HG03575 (cell line): ENCODE measurements at regions not wholly inside any gene's neighbourhood (a gene's known extent, or its start where the extent isn't known, plus 50 kb on each side); places are given as distances from the start of the nearest gene placed in this dataset.
"Not testable (repeated sequence)": the region's sequence is repeated elsewhere in the genome, so short reads cannot be mapped to it uniquely, and the experiment has no call there.

Experiments used
- ATAC-seq: cut with Tn5 transposase; IDR thresholded peaks from one replicate; pipeline ENCODE4 v1.9.1; 2021; ENCODE audit not compliant: unreplicated experiment, insufficient number of reproducible peaks, low FRiP score; ENCODE audit errors: extremely low read depth

DNA sequence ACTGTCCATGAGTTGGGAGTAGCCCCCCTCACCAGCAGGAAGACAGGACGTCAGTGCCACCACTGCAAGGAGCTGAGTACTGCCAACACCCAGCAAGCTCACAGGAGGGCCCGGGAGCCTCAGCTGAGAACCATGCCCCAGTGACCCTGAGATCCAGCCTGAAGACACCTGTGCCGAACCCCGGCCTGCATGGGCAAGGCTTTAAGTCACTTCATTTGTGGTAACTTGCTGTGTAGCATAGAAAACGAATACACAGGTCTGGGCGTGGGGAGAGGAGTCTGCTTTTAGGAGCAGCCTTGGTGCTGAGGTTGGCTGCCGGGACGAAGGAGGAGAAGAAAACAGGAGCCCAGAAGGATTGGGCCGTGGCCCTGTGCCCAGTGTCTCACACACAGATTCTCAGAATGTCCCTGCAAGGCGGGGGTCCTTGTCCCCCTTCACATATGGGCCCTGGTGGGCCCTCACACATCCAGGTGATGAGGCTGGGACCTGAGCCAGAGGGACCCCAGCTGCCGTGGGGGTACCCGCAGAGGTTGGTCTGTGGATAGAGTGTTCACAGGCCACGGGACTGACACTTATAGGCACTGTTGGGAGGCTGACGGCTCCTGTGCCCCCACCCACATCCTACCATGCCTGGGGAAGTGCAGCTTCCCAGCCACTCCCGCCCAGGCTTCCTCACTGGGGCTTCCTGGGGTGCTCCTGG, 85.3 kb downstream of the PLXNA1 start:
- ATAC-seq: no peak

DNA sequence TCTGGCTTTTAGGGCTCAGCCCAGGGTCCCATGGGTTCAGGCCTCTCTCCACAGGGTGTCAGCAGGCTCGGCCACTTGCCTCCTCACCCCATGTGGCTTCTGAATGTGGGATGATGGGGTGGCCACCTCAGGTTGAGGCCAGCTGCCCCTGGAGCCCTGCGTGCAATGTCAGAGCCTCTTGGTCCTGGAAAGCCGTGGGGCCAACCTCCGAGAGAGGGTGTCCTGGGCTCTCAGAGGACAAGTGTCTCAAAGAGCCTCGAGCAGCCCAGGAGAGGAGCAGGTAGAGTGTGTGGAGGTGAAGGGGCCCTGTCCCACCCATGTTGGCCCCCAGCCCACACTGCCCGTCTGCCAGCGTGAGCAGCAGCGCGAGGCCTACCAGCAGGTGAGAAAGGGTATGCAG, 86.0 kb downstream of the PLXNA1 start:
- no peak for ATAC-seq

GRCh38 chr3:127069814-127070440, 87.0 kb downstream of the PLXNA1 start:
- no peak for ATAC-seq

DNA sequence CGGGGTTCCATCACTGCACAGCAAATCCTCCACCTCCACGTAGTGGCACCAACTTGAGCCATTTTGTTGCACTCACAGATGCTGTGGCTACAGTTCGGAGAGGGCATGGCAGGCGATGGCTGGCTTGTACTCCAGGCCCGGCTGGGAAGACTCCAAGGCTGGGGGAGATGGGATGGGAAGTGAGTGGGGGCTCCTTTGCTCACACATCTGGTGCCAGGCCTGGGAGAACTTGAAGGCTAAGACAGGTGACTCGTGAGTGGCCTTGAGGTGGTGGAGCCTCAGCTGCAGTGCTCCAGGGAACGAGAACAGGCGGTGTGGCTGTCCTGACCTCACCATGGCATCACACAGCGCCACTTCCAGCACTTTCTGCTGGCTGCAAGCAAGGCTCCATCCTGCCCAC, 87.9 kb downstream of the PLXNA1 start:
- no peak for ATAC-seq

DNA sequence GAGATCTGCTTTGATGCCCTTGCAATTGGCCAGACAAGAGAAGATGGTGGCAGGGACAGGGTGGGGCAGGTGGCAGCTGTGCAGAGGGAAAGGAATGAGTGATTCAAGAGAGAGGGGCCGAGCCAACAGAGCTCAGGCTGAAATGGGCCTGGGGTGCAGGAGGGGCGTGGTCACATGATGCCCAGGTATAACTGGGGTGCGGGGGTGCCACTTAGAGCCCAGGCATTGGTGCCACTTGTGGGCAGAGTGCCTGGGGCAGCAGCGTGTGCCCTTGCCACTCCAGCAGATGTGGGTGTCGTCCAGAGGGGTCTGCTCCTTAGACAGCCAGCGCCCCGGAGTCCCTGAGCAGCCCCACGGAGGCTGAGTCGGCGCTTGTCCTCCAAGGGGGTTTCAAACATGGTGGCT, 88.7 kb downstream of the PLXNA1 start:
- no peak for ATAC-seq

- ATAC-seq: no peak
Observed at GRCh38 chr3:127072221-127072771, 89.4 kb downstream of the PLXNA1 start.

- ATAC-seq: no peak
Observed at GRCh38 chr3:127072971-127073783, 90.3 kb downstream of the PLXNA1 start.

GRCh38 chr3:127073941-127074820, 91.3 kb downstream of the PLXNA1 start:
- no peak for ATAC-seq

DNA sequence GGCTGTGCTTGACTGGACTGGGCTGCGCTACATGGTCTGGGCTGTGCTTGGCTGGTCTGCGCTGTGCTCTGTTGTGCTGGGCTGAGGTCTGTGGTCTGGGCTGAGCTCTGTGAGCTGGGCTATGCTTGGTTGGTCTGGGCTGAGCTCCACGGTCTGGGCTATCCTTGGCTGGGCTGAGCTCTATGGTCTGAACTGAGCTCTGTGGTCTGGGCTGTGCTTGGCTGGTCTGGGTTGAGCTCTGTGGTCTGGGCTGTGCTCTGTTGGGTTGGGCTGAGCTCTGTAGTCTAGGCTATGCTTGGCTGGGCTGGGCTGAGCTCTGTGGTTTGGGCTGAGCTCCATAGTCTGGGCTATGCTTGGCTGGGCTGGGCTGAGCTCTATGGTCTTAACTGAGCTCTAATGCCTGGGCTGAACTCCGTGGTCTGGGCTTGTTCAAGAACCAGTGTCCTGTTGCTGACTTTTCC, 92.0 kb downstream of the PLXNA1 start:
- peak; percentile 51 for ATAC-seq

DNA sequence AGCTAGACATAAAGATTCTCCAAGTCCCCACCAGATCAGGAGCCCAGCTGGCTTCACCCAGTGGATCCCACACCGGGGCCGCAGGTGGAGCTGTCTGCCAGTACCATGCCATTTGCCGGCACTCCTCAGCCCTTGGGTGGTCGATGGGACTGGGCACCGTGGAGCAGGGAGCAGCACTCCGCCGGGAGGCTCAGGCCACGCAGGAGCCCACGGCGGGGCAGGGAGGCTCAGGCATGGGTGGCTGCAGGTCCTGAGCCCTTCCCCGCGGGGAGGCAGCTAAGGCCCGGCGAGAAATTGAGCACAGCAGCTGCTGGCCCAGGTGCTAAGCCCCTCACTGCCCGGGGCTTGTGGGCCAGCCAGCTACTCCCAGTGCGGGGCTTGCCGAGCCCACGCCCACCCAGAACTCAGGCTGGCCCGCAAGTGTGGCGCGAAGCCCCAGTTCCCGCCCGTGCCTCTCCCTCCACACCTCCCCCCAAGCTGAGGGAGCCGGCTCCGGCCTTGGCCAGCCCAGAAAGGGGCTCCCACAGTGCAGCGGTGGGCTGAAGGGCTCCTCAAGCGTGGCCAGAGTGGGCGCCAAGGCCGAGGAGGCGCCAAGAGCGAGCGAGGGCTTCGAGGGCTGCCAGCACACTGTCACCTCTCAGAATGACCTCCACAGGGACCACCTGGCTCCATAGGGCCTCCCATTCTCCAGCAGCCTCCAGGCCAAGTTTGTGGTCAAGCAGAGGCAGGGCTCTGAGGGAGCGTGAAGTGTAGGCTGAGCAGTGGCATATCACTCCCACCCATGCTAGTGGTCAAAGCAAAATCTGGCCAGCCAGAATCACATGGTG, 93.5 kb downstream of the PLXNA1 start:
- not testable (repeated sequence) for ATAC-seq

- ATAC-seq: no peak
Observed at GRCh38 chr3:127077068-127077467, 94.2 kb downstream of the PLXNA1 start.

- no peak for ATAC-seq
Observed at GRCh38 chr3:127077505-127078064, 94.7 kb downstream of the PLXNA1 start.

DNA sequence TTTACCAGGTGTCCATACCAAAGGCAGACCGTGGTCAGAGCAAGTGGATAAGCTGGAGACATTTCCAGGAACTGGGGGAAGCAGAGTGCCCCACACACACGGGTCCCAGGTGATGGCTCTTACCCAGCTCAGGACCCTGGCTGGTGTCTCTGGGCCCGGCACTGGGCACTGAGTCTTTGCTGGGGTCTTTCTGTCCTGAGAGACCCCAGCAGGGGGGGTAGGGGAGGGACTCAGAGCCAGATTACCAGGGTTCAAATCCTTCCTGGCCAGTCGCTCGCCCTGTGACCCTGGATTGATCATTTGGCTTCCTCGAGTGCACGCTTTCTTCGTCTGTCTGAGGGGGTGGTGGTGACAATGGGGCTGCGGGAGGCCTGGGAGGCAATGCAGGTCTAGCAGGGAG, 95.7 kb downstream of the PLXNA1 start:
- no peak for ATAC-seq

DNA sequence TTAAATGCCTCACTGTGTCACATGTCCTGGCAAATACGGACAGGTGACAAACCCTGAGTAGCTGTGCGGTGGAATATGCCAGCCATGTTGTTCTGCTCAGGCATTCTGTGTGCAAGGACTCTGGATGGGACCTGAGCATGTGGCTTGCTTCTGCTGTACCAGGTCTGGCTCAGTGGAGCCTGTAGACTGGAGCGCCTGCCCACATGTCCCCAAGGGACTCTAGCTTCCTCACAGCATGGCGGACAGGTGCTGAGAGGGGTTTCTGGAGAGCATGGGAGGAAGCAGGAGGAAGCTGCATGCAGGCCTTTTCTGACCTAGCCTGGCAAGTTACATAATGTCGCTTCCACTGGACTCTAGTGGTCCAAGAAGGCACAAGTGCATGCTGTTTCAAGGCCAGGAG, 96.3 kb downstream of the PLXNA1 start:
- no peak for ATAC-seq

DNA sequence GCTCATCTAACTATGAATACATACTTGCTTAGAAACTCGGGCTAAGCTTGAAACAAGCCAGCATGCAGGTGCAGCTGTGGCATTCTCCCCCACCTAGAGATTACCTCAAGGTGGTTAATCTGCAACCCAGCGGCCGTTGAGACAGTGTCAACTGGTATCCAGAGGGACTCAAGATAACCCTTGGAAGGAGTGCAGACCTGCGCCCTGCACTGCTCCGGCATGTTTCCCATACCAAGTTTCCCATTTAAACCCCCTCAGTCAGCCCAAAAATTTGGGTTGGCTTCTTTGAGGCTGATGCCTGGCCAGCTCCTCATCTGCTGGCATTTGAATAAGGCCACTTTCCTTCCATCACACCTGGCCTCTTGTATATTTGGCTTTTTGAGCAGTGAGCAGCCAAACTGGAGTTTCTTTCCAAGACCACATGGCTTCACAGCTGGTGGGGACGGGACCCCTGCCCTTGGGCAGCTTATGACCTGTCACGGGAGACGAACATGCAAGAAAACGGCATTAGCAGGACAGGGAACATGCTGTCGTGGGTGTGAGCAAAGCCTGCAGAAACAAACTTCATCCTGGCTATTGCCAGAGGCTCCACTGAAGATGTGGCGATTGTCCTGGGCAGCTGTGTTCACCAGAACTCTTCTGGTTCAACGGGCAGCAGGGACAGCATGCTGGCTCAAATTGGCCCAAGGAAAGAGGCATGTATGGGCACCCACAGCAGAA, 98.2 kb downstream of the PLXNA1 start:
- ATAC-seq: no peak

GRCh38 chr3:127082066-127082465, 99.2 kb downstream of the PLXNA1 start:
- ATAC-seq: no peak

DNA sequence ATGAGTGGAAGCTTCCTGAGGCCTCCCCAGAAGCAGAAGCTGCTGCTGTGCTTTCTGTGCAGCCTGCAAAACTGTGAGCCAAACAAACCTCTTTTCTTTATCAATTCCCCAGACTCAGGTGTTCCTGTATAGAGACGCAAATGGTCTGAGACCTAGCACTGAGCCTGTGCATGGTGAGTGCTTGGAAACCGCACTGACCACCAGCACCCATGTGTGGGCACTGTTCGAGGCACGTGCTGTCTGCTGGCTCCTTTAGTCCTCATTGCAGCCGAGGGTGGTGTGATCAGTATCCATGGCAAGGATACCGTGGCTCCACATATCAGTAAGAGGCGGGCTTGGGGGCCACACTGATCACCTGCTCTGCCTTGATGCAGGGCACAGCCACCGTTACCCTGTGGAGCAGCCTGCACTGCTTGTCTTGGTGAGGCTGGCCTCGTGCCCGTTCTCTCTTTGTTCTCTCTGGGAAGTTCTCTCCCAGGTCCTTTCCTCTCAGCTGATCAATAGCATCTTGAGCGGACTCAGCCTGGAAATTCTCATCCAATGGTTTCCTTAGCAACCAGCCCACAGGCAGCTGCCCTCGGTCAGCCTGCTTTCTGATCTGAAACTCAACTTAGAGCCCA, 101.0 kb downstream of the PLXNA1 start:
- no peak for ATAC-seq
